ENCODE measurements at regions not wholly inside any gene's neighbourhood (a gene's known extent, or its start where the extent isn't known, plus 50 kb on each side); places are given as distances from the start of the nearest gene placed in this dataset.
"Not testable (repeated sequence)": the region's sequence is repeated elsewhere in the genome, so short reads cannot be mapped to it uniquely, and the experiment has no call there.

DNA sequence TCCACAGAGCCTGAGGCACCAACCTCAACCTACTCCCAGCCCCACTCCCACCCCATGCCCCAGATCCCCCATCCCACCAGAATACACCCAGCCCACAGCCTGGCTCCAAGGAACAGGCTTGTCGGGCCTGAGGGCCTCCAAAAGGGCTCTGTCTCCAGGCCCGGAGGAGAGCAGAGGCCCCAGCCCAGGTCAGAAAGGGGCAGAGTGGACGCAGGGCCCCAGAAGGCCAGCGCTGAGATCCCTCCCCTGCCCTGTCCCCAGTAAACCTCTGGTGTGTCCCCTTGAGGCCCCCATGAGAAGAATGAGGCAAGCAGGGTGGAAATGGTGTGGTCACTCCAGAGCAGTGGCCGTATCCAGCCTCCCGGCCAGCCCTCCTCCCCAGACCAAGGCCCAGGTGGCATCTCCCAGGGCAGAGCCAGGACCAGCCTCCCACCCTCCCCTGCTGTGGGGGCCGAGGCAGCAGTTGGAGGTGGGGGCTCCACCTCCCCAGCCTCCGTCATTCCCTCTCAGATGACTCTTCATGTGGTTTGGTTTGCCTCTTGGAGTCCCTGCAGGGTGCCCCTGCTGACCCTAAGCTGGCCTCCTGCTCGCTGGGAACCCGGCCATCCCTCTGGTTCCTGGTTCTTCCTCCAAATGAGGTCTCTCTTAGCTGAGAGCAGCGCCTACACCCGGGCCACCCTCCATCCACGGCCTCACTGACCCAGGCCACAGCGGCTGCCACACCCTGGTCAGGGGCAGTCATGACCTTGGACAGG is 195.0 kb downstream of the IGLL1 start:
- TF ChIP-seq POLR2A (IDR thresholded peaks at IDR 0.05; ENCODE audit: low read length) (no peak), GATA1 (IDR thresholded peaks at IDR 0.05; ENCODE audit: low read depth, low read length) (no peak)
- no peak for DNase-seq

DNA sequence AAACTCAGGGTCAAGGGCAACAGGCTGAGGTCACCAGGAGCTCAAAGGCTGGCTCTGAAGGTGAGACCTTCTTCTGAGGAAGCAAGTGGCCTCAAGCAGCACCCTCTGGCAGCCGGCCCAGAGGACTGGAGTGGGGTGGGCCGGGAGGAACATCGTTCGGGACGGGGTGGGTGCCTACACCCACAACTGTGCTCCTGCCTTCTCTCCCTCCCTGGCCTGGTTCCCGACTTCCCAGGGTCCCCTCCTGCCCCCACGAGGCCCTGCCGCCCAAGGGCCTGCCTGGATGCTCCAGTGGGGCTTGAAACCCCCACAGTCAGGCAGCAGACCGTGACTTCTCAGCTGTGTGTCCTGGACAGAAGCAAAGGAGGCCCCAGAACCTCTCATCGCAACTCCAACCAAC is 195.7 kb downstream of the IGLL1 start:
- no peak for TF ChIP-seq POLR2A (IDR thresholded peaks at IDR 0.05; ENCODE audit: low read length)
- no peak for TF ChIP-seq GATA1 (IDR thresholded peaks at IDR 0.05; ENCODE audit: low read depth, low read length)
- DNase-seq: no peak

GRCh38 chr22:23383491-23384361 is 196.4 kb downstream of the IGLL1 start:
- no peak for DNase-seq
- TF ChIP-seq GATA1 (IDR thresholded peaks at IDR 0.05; ENCODE audit: low read depth, low read length) (no peak), POLR2A (IDR thresholded peaks at IDR 0.05; ENCODE audit: low read length) (no peak)

- TF ChIP-seq GATA1 (IDR thresholded peaks at IDR 0.05; ENCODE audit: low read depth, low read length) (no peak), POLR2A (IDR thresholded peaks at IDR 0.05; ENCODE audit: low read length) (no peak)
These were observed 197.5 kb downstream of the IGLL1 start for GRCh38 chr22:23382428-23383218.

GRCh38 chr22:23381661-23382427 is 198.2 kb downstream of the IGLL1 start:
- TF ChIP-seq POLR2A (IDR thresholded peaks at IDR 0.05; ENCODE audit: low read length) (no peak), GATA1 (IDR thresholded peaks at IDR 0.05; ENCODE audit: low read depth, low read length) (no peak)

More at GRCh38 chr22:23382428-23383218, 197.5 kb downstream of the IGLL1 start:
- DNase-seq: no peak

GRCh38 chr22:23380911-23381310 is 199.2 kb downstream of the IGLL1 start:
- no peak for DNase-seq
- TF ChIP-seq GATA1 (IDR thresholded peaks at IDR 0.05; ENCODE audit: low read depth, low read length): no peak

More at GRCh38 chr22:23381661-23382427, 198.2 kb downstream of the IGLL1 start:
- DNase-seq: no peak

- DNase-seq: no peak
- TF ChIP-seq POLR2A (IDR thresholded peaks at IDR 0.05; ENCODE audit: low read length) (no peak), GATA1 (IDR thresholded peaks at IDR 0.05; ENCODE audit: low read depth, low read length) (no peak)
These were observed 199.9 kb downstream of the IGLL1 start for GRCh38 chr22:23380230-23380573.

DNA sequence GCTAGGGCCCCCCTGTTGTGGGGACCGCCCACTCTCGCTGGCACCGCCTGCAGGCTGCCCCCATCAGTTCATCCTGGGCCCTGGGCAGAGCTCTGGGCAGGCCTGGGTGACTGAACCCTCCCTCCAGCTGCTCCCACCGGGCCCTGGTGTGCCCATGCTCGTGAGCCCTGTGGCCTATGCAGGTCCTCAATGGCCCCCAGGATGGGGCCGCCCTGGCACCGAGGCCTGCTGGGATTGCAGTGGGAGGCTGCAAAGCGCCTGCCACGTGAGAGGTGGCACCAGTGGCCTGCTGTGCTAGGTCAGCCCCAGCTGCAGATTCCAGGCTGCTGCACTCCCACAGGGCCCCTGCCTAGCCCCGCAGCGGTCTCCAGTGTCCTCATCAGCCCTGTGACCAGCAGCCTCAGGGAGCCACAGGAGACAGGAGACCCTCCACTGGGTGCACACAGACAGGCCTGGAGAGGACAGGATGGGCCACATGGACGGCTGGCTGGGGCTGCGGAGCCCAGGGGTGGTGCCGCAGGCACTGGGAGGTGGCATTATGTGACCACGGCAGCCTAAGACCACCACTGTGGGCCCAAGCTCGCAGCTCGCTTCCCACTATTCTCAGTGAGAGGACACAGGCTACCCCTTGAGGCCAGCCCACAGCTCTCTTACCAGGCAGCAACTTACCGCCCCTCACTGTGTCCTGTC is 199.4 kb downstream of the BCR start:
- not testable (repeated sequence) for DNase-seq

- TF ChIP-seq GATA1 (IDR thresholded peaks at IDR 0.05; ENCODE audit: low read depth, low read length) (no peak), POLR2A (IDR thresholded peaks at IDR 0.05; ENCODE audit: low read length) (no peak)
- no peak for DNase-seq
These were observed 197.5 kb downstream of the BCR start for GRCh38 chr22:23377767-23378166.

DNA sequence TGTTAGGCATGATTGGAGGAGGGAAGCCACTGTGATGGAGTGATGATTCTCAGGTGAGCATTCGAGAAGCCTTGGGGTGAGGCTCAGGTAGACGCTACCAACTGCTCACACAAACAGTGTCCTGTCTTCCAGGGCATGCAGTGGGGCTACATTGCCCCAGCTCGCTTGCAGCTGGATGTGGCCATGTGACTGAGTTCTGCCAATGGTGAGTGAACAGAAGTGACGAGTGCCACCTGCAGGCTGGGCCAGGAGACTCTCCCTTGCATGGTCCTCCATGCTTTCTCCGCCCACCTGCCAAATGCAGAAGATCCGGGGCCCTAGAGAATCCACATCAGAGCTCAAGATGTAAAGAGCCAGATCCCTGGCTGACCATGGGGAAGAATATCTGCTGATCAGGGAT is 195.9 kb downstream of the BCR start:
- peak; percentile 12 to 33 for DNase-seq
- TF ChIP-seq GATA1 (IDR thresholded peaks at IDR 0.05; ENCODE audit: low read depth, low read length) (no peak), POLR2A (IDR thresholded peaks at IDR 0.05; ENCODE audit: low read length) (no peak)

- DNase-seq: no peak
- no peak for TF ChIP-seq POLR2A (IDR thresholded peaks at IDR 0.05; ENCODE audit: low read length)
- no peak for TF ChIP-seq GATA1 (IDR thresholded peaks at IDR 0.05; ENCODE audit: low read depth, low read length)
These were observed 194.9 kb downstream of the BCR start for GRCh38 chr22:23375031-23375827.

DNA sequence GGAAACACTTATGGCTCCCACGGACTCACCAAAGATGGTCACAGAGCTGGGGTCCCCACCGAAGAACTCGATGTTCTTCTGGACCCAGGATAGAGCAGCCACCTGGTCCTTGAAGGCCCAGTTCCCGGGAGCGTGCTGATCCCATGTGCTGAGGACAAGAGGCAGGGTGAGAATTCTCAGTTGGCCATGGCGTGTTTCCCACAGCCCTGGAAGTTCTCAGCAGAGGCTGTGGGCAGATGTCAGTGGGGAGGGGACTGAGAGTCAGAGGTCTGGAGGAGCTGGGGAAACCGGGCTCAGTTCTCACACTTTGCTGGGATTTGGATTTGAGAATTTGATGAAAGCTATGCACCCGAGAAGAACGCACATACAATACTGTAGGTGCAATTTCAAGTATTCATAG is 193.3 kb downstream of the BCR start:
- TF ChIP-seq POLR2A (IDR thresholded peaks at IDR 0.05; ENCODE audit: low read length) (no peak), GATA1 (IDR thresholded peaks at IDR 0.05; ENCODE audit: low read depth, low read length) (no peak)
- DNase-seq: no peak
